Neural crest cell (in vitro differentiated cells): ENCODE measurements at regions not wholly inside any gene's neighbourhood (a gene's known extent, or its start where the extent isn't known, plus 50 kb on each side); places are given as distances from the start of the nearest gene placed in this dataset.
"Not testable (repeated sequence)": the region's sequence is repeated elsewhere in the genome, so short reads cannot be mapped to it uniquely, and the experiment has no call there.

Experiments used
- DNase-seq: peaks from one replicate; pipeline ENCODE4 v3.0.0; 2021; ENCODE audit warnings: low read depth, mixed read lengths, low spot score
- H3K27ac Mint-ChIP-seq: one replicate; pipeline ENCODE4 v1.8.0; 2021; ENCODE audit warnings: mild to moderate bottlenecking, mixed read lengths; ENCODE audit not compliant: unreplicated experiment
- H3K27me3 Mint-ChIP-seq: 2 replicates; pipeline ENCODE4 v1.8.0; 2021; ENCODE audit warnings: low read depth, mild to moderate bottlenecking, mixed read lengths
- H3K36me3 Mint-ChIP-seq: 2 replicates; pipeline ENCODE4 v1.8.0; 2021; ENCODE audit warnings: low read depth, mild to moderate bottlenecking, mixed read lengths
- H3K4me1 Mint-ChIP-seq: 2 replicates; pipeline ENCODE4 v1.8.0; 2021; ENCODE audit warnings: mixed read lengths
- H3K4me3 Mint-ChIP-seq: one replicate; pipeline ENCODE4 v1.8.0; 2021; ENCODE audit warnings: mild to moderate bottlenecking, mixed read lengths
- H3K9me3 Mint-ChIP-seq: 2 replicates; pipeline ENCODE4 v1.8.0; 2021; ENCODE audit warnings: mixed read lengths
- TF ChIP-seq, protein P1 (sequence below): fragments of 200-600 bp; sonication (generic); conservative IDR thresholded peaks from 2 replicates; pipeline ENCODE4 v1.5.0; 2021; ENCODE audit warnings: antibody characterized with exemption, mild to moderate bottlenecking

DNA sequence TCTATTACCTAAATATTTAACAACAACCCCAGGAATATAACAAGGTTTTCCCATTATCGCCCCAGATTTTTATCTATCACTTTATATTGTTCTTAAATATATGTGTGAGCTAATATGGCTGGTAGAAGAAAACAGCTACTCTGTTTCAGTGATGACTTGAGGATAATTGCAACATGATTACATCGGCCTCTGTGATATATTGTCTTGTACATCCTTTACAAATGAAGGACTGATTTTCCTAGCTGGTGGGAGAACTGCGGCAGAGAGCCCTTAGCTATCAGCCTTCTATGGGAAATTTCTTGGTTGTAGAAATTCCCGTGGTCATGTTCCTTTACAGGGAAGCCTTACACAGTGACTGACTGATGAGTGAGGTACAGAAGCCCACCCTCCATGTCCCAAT is 110.9 kb upstream of the ZNF717 start:
- no peak overlapping the region for H3K27ac Mint-ChIP-seq
- H3K36me3 Mint-ChIP-seq = no peaks in the 10 kb centered on the region
- TF ChIP-seq, protein P1, sequence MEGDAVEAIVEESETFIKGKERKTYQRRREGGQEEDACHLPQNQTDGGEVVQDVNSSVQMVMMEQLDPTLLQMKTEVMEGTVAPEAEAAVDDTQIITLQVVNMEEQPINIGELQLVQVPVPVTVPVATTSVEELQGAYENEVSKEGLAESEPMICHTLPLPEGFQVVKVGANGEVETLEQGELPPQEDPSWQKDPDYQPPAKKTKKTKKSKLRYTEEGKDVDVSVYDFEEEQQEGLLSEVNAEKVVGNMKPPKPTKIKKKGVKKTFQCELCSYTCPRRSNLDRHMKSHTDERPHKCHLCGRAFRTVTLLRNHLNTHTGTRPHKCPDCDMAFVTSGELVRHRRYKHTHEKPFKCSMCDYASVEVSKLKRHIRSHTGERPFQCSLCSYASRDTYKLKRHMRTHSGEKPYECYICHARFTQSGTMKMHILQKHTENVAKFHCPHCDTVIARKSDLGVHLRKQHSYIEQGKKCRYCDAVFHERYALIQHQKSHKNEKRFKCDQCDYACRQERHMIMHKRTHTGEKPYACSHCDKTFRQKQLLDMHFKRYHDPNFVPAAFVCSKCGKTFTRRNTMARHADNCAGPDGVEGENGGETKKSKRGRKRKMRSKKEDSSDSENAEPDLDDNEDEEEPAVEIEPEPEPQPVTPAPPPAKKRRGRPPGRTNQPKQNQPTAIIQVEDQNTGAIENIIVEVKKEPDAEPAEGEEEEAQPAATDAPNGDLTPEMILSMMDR = no peak
- no peaks in the 10 kb centered on the region for H3K9me3 Mint-ChIP-seq
- no peaks in the 10 kb centered on the region for H3K27me3 Mint-ChIP-seq
- H3K4me1 Mint-ChIP-seq = no peaks in the 10 kb centered on the region
- DNase-seq = no peak
- no peak overlapping the region for H3K4me3 Mint-ChIP-seq

DNA sequence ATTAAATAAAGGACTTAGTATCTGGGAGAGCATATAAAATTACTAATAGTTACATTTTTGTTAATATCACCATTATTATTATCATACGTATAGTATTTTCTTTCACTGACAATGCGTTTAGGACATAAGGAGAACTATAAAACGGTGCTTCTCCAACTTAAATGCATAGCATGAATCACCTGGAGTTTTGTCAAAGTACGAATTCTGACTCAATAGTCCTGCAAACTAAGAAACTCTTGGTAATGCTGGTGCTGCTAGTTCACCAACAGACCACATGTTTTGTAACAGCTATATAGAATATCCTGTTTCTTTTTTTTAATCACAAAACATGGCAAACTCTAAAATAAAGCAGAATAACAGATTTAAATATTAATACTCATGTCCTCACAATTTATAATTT is 116.1 kb upstream of the ZNF717 start:
- H3K36me3 Mint-ChIP-seq, H3K4me1 Mint-ChIP-seq, DNase-seq, H3K9me3 Mint-ChIP-seq, H3K27ac Mint-ChIP-seq, H3K4me3 Mint-ChIP-seq: not testable (repeated sequence)
- H3K27me3 Mint-ChIP-seq = peaks cover 14% of the 10 kb centered on the region

DNA sequence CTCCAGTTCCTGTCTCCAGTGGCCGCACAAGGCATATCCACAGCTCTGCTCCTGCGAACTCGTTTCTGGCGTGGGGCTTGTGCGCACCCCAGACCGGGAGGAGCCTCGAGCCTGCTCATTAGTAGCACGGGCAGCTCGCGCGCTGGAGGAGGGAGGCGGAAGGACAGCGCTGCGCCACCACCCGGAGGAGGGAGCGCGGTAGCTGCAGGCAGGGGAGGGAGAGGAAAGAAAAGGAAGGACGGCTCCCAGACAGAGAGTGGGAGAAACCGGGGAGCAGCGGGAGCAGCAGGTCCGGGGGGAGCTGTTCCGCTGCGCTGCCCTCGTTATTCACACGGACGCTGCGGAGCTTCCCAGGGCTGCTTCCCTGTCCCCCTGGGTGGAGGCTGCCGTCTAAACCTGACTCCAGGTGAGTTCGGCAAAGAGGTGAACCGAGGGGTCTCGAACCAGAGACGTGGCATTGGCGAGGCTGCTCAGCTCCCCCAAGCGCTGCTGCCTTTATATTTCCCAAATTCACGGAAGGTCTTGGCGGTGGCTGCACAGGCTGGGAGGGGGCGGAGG is 121.3 kb upstream of the ZNF717 start:
- Mint-ChIP-seq H3K9me3 (peaks cover 3% of the 10 kb centered on the region), H3K27me3 (peaks cover 34% of the 10 kb centered on the region), H3K4me1 (peaks cover 8% of the 10 kb centered on the region), H3K27ac (peak overlapping the region; percentile 67), H3K36me3 (no peaks in the 10 kb centered on the region), H3K4me3 (peak overlapping the region; percentile 87)
- TF ChIP-seq, protein P1 = peak; percentile 56
- DNase-seq = peak; percentile 57

DNA sequence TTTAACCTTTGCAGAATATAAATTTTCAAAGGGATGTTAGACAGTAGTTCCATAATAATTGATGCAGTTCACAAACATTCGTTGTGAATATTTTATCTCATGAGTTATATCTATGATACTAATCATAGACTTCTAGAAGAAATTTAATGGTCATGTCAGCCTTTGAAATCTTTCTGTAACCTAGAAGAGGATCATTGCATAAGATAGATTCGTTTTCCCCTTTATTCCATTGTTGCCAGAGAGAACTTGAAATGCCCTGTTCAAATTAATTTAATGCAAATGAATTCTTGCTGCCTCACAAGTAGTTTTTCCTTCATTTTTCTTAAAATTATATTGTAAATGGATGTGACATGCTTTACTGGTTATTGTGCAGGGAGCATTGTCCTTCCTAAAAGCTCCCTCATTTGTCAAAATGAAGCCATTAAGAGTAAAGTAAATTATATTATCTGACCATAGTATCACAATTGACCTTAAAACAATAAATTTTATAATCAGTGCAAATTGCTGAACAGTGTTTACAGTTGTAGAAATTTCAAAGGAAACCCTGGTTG is 128.5 kb upstream of the ZNF717 start:
- Mint-ChIP-seq H3K4me3 (no peak overlapping the region), H3K4me1 (no peaks in the 10 kb centered on the region), H3K27ac (no peak overlapping the region), H3K36me3 (no peaks in the 10 kb centered on the region), H3K9me3 (peaks cover 8% of the 10 kb centered on the region), H3K27me3 (peaks cover 3% of the 10 kb centered on the region)
- DNase-seq = no peak
- TF ChIP-seq, protein P1 = no peak

DNA sequence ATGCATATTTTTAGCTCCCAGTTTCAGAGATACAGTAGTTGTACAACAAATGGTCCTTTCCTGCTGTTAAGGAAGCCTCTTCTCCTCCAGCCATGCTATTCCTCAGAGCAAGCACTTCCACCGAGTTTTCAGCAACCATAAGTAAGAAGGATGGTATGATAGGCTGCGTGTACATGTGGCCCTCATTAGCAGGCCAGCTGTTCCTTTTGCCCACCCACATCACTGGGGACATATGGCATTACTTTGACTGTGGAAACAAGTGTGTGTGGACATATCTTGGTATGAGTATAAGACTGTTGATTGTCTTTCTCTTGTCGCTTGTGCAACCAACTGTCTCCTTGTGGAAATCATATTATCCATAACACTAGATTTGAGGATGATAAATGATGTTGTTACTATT is 129.4 kb upstream of the ZNF717 start:
- H3K36me3 Mint-ChIP-seq, DNase-seq, H3K9me3 Mint-ChIP-seq, H3K4me3 Mint-ChIP-seq, H3K27me3 Mint-ChIP-seq, H3K4me1 Mint-ChIP-seq, H3K27ac Mint-ChIP-seq: not testable (repeated sequence)

DNA sequence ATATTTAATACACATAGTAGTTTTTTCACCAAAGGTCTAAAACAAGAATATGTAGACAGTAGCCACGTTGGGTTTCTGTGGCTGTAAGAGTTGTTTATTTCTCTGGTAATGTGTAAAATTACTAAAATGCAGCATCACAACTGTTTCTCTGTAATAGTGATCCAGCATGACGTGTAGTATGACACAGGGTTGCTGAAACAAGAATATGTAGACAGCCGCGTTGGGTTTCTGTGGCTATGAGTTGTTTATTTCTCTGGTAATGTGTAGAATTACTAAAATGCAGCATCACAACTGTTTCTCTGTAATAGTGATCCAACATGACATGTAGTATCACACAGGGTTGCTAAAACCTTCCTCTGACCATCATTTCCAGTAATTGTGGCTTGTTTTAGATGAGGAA is 153.6 kb upstream of the ZNF717 start:
- H3K27me3 Mint-ChIP-seq = no peaks in the 10 kb centered on the region
- H3K36me3 Mint-ChIP-seq = no peaks in the 10 kb centered on the region
- H3K27ac Mint-ChIP-seq = no peak overlapping the region
- DNase-seq = no peak
- H3K9me3 Mint-ChIP-seq = no peaks in the 10 kb centered on the region
- no peaks in the 10 kb centered on the region for H3K4me1 Mint-ChIP-seq
- no peak overlapping the region for H3K4me3 Mint-ChIP-seq
- TF ChIP-seq, protein P1 = no peak
